Activated T-cell treated with anti-CD3 and anti-CD28 coated beads for 24 hours (primary cell): ENCODE measurements at regions not wholly inside any gene's neighbourhood (a gene's known extent, or its start where the extent isn't known, plus 50 kb on each side); places are given as distances from the start of the nearest gene placed in this dataset.

Experiments
- DNase-seq: peaks from one replicate; pipeline ENCODE4 v3.0.0-alpha.2; 2020; ENCODE audit warnings: low read depth

GRCh38 chr20:10921491-10922010, 247.8 kb upstream of the JAG1 start:
- no peak for DNase-seq

- DNase-seq: no peak
Observed at GRCh38 chr20:10922506-10922905, 248.7 kb upstream of the JAG1 start.

GRCh38 chr20:10922941-10923340, 249.1 kb upstream of the JAG1 start:
- DNase-seq: no peak

GRCh38 chr20:10924644-10925201, 250.9 kb upstream of the JAG1 start:
- no peak for DNase-seq

GRCh38 chr20:10925767-10926166, 252.0 kb upstream of the JAG1 start:
- DNase-seq: no peak

- DNase-seq: no peak
Observed at GRCh38 chr20:10927011-10927583, 253.3 kb upstream of the JAG1 start.

GRCh38 chr20:10927936-10928840, 254.4 kb upstream of the JAG1 start:
- DNase-seq: no peak

- DNase-seq: no peak
Observed at GRCh38 chr20:10928841-10929421, 255.1 kb upstream of the JAG1 start.

GRCh38 chr20:10935658-10936402, 262.0 kb upstream of the JAG1 start:
- DNase-seq: no peak

- no peak for DNase-seq
Observed at GRCh38 chr20:10936786-10937185, 263.0 kb upstream of the JAG1 start.

GRCh38 chr20:10939331-10939941, 265.6 kb upstream of the JAG1 start:
- DNase-seq: no peak

GRCh38 chr20:10940941-10941340, 267.1 kb upstream of the JAG1 start:
- no peak for DNase-seq

GRCh38 chr20:10943686-10944265, 270.0 kb upstream of the JAG1 start:
- no peak for DNase-seq

GRCh38 chr20:10946124-10946880, 272.5 kb upstream of the JAG1 start:
- DNase-seq: no peak

- DNase-seq: no peak
Observed at GRCh38 chr20:10947726-10948125, 273.9 kb upstream of the JAG1 start.

GRCh38 chr20:10949930-10950783, 276.4 kb upstream of the JAG1 start:
- no peak for DNase-seq

- DNase-seq: no peak
Observed at GRCh38 chr20:10951216-10951615, 277.4 kb upstream of the JAG1 start.

GRCh38 chr20:10951904-10952303, 278.1 kb upstream of the JAG1 start:
- DNase-seq: no peak

- no peak for DNase-seq
Observed at GRCh38 chr20:10953437-10953836, 279.6 kb upstream of the JAG1 start.
